Tibial nerve (tissue), 4 donors: ENCODE measurements at regions not wholly inside any gene's neighbourhood (a gene's known extent, or its start where the extent isn't known, plus 50 kb on each side); places are given as distances from the start of the nearest gene placed in this dataset.

Source experiments
- DNase-seq, 2 donors: peaks; one replicate each; pipeline ENCODE4 v3.0.0-alpha.2; 2019; ENCODE audit warnings: low spot score in 2 of 2
- H3K27ac ChIP-seq, 4 donors: fragments of 200-600 bp; sonication (generic) in 3 of 4; one replicate each; pipeline ENCODE4 v1.5.1; 2017 to 2019; ENCODE audit warnings: mild to moderate bottlenecking in 1 of 4
- H3K27me3 ChIP-seq, 2 donors: fragments of 200-600 bp; sonication (generic) in 1 of 2; one replicate each; pipeline versions ENCODE4 v1.5.1 to v1.6.0; 2017 to 2019
- H3K36me3 ChIP-seq, 3 donors: fragments of 200-600 bp; sonication (generic); one replicate each; pipeline ENCODE4 v1.5.1; 2018 to 2019
- H3K4me1 ChIP-seq, 4 donors: fragments of 200-600 bp; sonication (generic) in 3 of 4; one replicate each; pipeline ENCODE4 v1.5.1; 2017 to 2019
- H3K4me3 ChIP-seq, 4 donors: fragments of 200-600 bp; sonication (generic) in 3 of 4; one replicate each; pipeline ENCODE4 v1.5.1; 2017 to 2019; ENCODE audit warnings: mild to moderate bottlenecking in 1 of 4, moderate library complexity in 1 of 4
- H3K9me3 ChIP-seq, 4 donors: fragments of 200-600 bp; sonication (generic) in 3 of 4; one replicate each; pipeline ENCODE4 v1.5.1; 2017 to 2019
- EP300 ChIP-seq, 2 donors: sonication (generic); formaldehyde crosslinking; IDR thresholded peaks; one replicate each; pipeline ENCODE4 v1.6.1; 2017; ENCODE audit warnings: antibody characterized with exemption in 2 of 2, mild to moderate bottlenecking in 1 of 2
- POLR2A ChIP-seq, 2 donors: fragments of 450-650 bp; IDR thresholded peaks; one replicate each; pipeline ENCODE4 v1.6.1; 2017; ENCODE audit warnings: antibody characterized with exemption in 2 of 2, mild to moderate bottlenecking in 2 of 2, moderate library complexity in 2 of 2
- WGBS, 2 donors: methylation state at CpG; one replicate each; pipeline ENCODE4 v1.1.5; 2018; 5-methylcytosine and 5-hydroxymethylcytosine counted together
- TF ChIP-seq, protein P1 (sequence below), 5 experiments: fragments of 200-600 bp in 3 of 5; fragments of 450-650 bp in 2 of 5; sonication (generic) in 3 of 5; IDR thresholded peaks; one replicate each; pipeline ENCODE4 v1.5.1; 2016 to 2019; ENCODE audit warnings: antibody characterized with exemption in 5 of 5, mild to moderate bottlenecking in 3 of 5, moderate library complexity in 2 of 5

DNA sequence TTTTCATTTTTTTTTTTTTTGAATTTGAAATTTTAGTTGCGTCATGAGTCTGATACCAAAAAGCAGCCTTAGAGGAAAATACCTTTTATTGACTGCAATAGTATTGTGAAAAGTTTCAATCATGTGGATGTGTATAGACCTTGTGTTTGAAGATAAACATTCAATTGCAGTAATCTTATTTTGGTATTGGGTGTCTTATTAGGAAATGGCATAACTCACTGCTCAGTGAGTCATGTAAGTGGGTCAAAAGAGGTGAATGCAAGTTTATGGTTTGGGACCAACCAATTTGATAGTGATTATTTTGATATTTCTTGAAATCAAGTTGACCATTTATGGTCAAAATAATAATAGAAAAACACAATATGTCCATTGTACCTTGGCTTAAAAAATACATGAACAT, 627.8 kb upstream of the SLIT2 start:
- DNase-seq: no peak
- Histone ChIP-seq H3K9me3 (peaks cover 0 to 5% (median 2%) of the 10 kb centered on the region in 4 donors), H3K27me3 (no peaks in the 10 kb centered on the region), H3K4me3 (no peak overlapping the region), H3K4me1 (no peaks in the 10 kb centered on the region), H3K27ac (no peak overlapping the region), H3K36me3 (no peaks in the 10 kb centered on the region)
- WGBS, 2 donors: 92 to 100% methylated on average over 1 of the region's 1 CpG
- TF ChIP-seq EP300 (IDR thresholded peaks at IDR 0.05): no peak
- TF ChIP-seq POLR2A (IDR thresholded peaks at IDR 0.05): no peak
- TF ChIP-seq, protein P1, sequence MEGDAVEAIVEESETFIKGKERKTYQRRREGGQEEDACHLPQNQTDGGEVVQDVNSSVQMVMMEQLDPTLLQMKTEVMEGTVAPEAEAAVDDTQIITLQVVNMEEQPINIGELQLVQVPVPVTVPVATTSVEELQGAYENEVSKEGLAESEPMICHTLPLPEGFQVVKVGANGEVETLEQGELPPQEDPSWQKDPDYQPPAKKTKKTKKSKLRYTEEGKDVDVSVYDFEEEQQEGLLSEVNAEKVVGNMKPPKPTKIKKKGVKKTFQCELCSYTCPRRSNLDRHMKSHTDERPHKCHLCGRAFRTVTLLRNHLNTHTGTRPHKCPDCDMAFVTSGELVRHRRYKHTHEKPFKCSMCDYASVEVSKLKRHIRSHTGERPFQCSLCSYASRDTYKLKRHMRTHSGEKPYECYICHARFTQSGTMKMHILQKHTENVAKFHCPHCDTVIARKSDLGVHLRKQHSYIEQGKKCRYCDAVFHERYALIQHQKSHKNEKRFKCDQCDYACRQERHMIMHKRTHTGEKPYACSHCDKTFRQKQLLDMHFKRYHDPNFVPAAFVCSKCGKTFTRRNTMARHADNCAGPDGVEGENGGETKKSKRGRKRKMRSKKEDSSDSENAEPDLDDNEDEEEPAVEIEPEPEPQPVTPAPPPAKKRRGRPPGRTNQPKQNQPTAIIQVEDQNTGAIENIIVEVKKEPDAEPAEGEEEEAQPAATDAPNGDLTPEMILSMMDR (IDR thresholded peaks at IDR 0.05): no peak

DNA sequence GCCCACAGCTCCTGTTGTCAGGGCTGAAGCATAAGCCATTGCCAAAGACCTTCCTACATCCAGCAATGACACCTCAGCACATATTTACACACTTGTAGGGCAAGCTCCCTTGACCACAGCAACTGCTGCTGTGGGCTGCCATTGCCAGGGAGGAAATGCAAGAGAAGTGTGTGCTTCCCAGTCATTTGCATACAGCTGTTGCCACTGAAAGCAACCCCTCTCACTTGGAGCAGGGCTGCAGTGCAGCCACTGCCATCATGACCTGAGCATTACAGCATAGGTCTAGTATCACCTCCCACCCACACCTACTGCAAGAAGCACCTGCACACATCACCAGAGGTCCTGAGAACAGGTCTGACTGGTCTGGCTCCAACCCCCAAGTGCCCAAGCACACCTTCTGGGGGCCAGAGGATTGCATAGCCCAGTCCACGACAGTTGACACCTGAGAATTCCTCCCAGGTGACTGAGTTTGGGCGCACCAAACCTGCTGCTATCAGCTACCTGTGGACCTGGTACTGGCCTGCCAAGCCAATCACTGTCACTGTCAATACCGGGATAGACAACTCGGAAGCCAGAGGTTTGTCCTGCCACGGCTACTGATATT, 636.5 kb upstream of the SLIT2 start:
- DNase-seq: no peak
- Histone ChIP-seq H3K9me3 (peaks cover 0 to 20% (median 6%) of the 10 kb centered on the region in 4 donors), H3K36me3 (no peaks in the 10 kb centered on the region), H3K27me3 (no peaks in the 10 kb centered on the region), H3K27ac (no peak overlapping the region), H3K4me3 (no peak overlapping the region), H3K4me1 (no peaks in the 10 kb centered on the region)
- WGBS, 2 donors: 83 to 100% methylated on average over 2 to 5 of the region's 5 CpGs
- TF ChIP-seq, protein P1 (IDR thresholded peaks at IDR 0.05): no peak
- no peak for TF ChIP-seq POLR2A (IDR thresholded peaks at IDR 0.05)
- no peak for TF ChIP-seq EP300 (IDR thresholded peaks at IDR 0.05)

DNA sequence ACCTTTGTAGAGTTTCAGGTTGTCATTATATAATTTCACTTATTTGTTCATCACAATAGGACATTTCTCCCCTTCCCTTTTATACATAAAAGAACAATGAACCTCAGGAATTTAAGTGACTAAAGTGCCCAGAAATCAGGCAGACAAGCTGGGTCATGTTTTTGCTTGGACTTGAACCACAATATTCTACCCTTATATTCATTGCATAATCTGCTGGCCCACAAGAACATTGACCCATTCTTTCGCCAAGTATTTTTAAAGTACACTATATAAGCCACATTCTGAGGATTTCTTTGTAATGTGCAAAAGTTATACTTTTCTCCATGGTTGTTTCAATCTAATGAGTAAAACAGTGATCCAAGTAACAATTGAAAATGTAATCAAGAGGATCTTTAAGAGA, 637.5 kb upstream of the SLIT2 start:
- TF ChIP-seq POLR2A (IDR thresholded peaks at IDR 0.05) (no peak), EP300 (IDR thresholded peaks at IDR 0.05) (no peak)
- TF ChIP-seq, protein P1 (IDR thresholded peaks at IDR 0.05): no peak
- H3K4me3 ChIP-seq: no peak overlapping the region
- no peak for DNase-seq
- H3K36me3 ChIP-seq: no peaks in the 10 kb centered on the region
- 84 to 86% methylated on average over 1 of the region's 1 CpG for WGBS, 2 donors
- peaks cover 0 to 25% (median 6%) of the 10 kb centered on the region in 4 donors for H3K9me3 ChIP-seq
- H3K4me1 ChIP-seq: no peaks in the 10 kb centered on the region
- no peak overlapping the region for H3K27ac ChIP-seq
- H3K27me3 ChIP-seq: no peaks in the 10 kb centered on the region

DNA sequence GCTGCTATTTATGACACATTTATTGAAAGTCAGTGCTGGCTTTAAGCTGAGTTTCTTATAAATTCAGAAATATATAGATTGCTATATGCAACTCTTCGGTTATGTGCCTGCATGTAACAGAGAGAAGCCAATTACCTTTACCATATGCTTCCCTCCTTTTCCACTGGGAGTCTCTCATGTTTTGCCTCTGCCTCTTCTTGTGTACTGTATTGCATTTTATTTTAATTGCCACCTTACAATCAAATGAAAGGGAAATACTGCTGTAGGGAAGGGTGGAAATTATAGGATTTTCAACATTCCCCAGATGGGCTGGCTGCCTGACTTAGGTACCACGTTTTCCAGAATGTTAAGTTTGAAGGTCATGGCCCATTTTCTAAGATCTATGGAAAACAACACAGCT, 655.4 kb upstream of the SLIT2 start:
- no peaks in the 10 kb centered on the region for H3K4me1 ChIP-seq
- H3K4me3 ChIP-seq: no peak overlapping the region
- TF ChIP-seq EP300 (IDR thresholded peaks at IDR 0.05) (no peak), POLR2A (IDR thresholded peaks at IDR 0.05) (no peak)
- TF ChIP-seq, protein P1 (IDR thresholded peaks at IDR 0.05): no peak
- DNase-seq: no peak
- 47 to 57% methylated on average over 2 of the region's 2 CpGs for WGBS, 2 donors
- H3K36me3 ChIP-seq: no peaks in the 10 kb centered on the region
- H3K27ac ChIP-seq: no peak overlapping the region
- H3K9me3 ChIP-seq: no peaks in the 10 kb centered on the region
- no peaks in the 10 kb centered on the region for H3K27me3 ChIP-seq

DNA sequence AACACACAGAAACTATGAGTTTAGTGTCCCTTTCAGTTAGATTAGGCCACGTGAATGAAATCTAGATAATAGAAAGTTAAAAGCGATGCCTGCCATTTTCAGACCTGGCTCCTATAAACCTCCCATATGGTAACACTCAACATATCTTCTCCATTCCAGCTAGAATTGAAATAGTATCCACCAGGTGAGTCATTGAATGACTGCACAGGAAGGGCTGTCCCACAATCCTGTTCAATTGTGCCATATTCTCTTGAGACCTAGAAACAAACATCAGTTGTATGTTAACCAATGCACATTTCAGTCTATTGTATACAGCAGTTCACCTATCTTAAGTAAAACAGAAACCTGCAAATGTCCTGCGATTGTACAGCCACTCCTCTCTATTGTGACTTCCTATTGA, 659.3 kb upstream of the SLIT2 start:
- Histone ChIP-seq H3K27ac (no peak overlapping the region), H3K27me3 (no peaks in the 10 kb centered on the region), H3K36me3 (no peaks in the 10 kb centered on the region), H3K9me3 (peaks cover 0 to 4% (median 0%) of the 10 kb centered on the region in 4 donors), H3K4me3 (no peak overlapping the region), H3K4me1 (no peaks in the 10 kb centered on the region)
- TF ChIP-seq, protein P1 (IDR thresholded peaks at IDR 0.05): no peak
- TF ChIP-seq POLR2A (IDR thresholded peaks at IDR 0.05): no peak
- no peak for TF ChIP-seq EP300 (IDR thresholded peaks at IDR 0.05)
- 89 to 93% methylated on average over 3 of the region's 3 CpGs for WGBS, 2 donors
- no peak for DNase-seq
